HG03432 (cell line): ENCODE measurements at regions not wholly inside any gene's neighbourhood (a gene's known extent, or its start where the extent isn't known, plus 50 kb on each side); places are given as distances from the start of the nearest gene placed in this dataset.

Source experiments
- ATAC-seq: cut with Tn5 transposase; IDR thresholded peaks from one replicate; pipeline ENCODE4 v1.9.1; 2021; ENCODE audit warnings: mild to moderate bottlenecking, moderate library complexity; ENCODE audit not compliant: unreplicated experiment

- ATAC-seq = no peak
Measured at GRCh38 chr10:92747066-92747465, 57.3 kb downstream of the HHEX start.

GRCh38 chr10:92747600-92747999 is 57.8 kb downstream of the HHEX start:
- ATAC-seq = no peak

- ATAC-seq = no peak
Measured at GRCh38 chr10:92750791-92751533, 61.2 kb downstream of the HHEX start.

- ATAC-seq = no peak
Measured at GRCh38 chr10:92751534-92751811, 61.7 kb downstream of the HHEX start.

GRCh38 chr10:92751827-92752226 is 62.1 kb downstream of the HHEX start:
- no peak for ATAC-seq

GRCh38 chr10:92753865-92754264 is 64.1 kb downstream of the HHEX start:
- ATAC-seq = no peak

GRCh38 chr10:92755725-92756124 is 66.0 kb downstream of the HHEX start:
- ATAC-seq = no peak

GRCh38 chr10:92756201-92757065 is 66.7 kb downstream of the HHEX start:
- ATAC-seq = peak; percentile 87

- peak; percentile 76 for ATAC-seq
Measured at GRCh38 chr10:92757066-92757710, 67.4 kb downstream of the HHEX start.

- ATAC-seq = no peak
Measured at GRCh38 chr10:92757711-92758104, 68.0 kb downstream of the HHEX start.

- no peak for ATAC-seq
Measured at GRCh38 chr10:92758594-92758993, 68.8 kb downstream of the HHEX start.

- ATAC-seq = no peak
Measured at GRCh38 chr10:92760609-92761008, 70.9 kb downstream of the HHEX start.

- ATAC-seq = no peak
Measured at GRCh38 chr10:92761571-92761970, 71.8 kb downstream of the HHEX start.

- ATAC-seq = no peak
Measured at GRCh38 chr10:92763634-92764155, 73.9 kb downstream of the HHEX start.

- ATAC-seq = no peak
Measured at GRCh38 chr10:92766451-92766850, 76.7 kb downstream of the HHEX start.

- no peak for ATAC-seq
Measured at GRCh38 chr10:92768104-92768503, 78.3 kb downstream of the HHEX start.

- no peak for ATAC-seq
Measured at GRCh38 chr10:92773776-92774175, 74.5 kb upstream of the EXOC6 start.

GRCh38 chr10:92778091-92778490 is 70.2 kb upstream of the EXOC6 start:
- no peak for ATAC-seq

- no peak for ATAC-seq
Measured at GRCh38 chr10:92785118-92785517, 63.2 kb upstream of the EXOC6 start.

GRCh38 chr10:92787557-92788152 is 60.7 kb upstream of the EXOC6 start:
- no peak for ATAC-seq

- ATAC-seq = no peak
Measured at GRCh38 chr10:92789067-92789466, 59.3 kb upstream of the EXOC6 start.
